HG03196 (cell line): ENCODE measurements at regions not wholly inside any gene's neighbourhood (a gene's known extent, or its start where the extent isn't known, plus 50 kb on each side); places are given as distances from the start of the nearest gene placed in this dataset.

Experiments
- ATAC-seq: cut with Tn5 transposase; IDR thresholded peaks from one replicate; pipeline ENCODE4 v1.9.1; 2021; ENCODE audit not compliant: unreplicated experiment

GRCh38 chr17:79427621-79428539 is 183.0 kb downstream of the RBFOX3 start:
- ATAC-seq, result no peak

DNA sequence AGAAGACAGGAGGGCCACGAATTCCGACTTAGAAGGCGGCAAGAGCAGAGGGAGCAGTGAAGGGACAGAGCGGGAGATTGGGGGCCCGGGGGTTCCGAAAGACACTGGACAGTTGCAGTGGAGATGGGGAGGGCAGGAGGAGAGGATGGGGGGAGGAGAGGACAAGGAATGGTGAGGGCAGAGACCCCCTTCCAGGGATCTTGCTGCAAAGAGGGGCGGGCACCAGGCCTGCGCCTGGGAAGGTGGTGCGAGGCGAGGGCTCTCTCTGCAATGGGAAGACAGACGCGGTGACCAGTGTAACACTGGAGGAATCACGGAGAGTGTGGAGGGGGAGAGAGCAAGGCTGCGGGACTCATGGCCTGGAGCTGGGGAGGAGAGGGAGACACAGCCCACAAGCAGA is 185.2 kb downstream of the RBFOX3 start:
- ATAC-seq, result no peak

DNA sequence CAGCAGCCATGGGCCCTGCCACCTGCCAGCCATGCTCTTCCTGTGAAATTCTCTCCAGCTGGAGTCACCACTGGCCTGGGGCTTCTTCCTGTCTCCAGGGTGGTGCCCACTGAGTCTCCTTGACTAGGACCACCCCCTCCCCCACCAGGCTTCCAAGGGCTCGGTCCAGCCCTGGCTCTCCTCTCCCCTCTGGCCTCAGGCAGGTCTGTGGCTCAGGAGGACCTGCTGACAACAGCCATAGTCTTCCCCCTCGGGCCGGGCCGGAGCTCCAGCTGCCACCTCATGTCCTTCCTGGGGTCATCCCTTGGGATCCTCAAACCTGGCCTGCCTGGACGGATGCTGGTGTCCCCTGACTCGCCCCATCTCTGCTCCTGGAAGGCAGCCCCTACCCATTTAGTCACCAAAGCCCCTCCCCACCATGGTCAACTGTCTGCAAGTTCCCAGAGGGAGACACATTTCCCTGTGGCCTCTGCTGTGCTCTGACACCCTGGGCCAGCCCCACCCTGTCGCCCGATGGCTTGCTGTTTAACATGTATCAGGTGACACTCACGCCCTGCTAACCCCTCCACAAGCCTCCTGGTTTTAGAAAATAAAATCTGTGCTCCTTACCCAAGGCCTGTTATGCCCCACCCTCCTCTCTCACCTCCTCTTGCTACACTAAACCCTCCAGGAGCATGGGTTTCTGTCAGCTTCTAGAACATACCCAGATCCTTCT is 186.2 kb downstream of the RBFOX3 start:
- no peak for ATAC-seq

DNA sequence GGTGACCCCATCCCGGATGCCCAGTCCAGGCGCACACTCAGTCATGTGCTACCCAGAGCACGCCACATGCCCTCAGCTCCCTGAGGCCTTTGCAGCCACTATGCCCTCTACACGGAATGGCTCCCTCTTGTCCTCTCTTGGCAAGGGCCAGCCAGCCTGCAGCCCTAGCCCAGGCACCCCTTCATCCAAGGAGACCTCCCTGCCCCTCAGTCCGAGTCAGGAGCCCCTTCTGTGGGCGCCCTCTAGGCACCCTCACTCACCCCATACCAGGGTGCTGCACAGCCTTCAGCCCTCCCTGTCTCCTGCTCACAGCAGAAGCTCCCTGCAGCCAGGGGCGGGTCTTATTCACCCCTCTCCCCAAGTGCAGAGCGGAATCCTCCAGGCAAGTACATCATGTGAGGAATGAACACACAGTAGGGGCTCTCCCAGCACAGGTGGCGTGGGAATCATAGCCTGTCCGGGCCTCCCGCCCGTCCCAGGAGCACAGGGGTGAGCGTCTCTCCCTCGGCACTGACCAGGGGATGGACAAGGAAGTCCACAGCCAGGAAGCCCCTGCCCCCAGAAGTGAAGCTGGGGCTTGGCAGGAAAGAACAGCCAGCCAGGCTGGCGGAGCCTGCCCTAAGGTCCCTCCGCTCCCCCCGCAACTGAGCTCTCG is 186.9 kb downstream of the RBFOX3 start:
- no peak for ATAC-seq

GRCh38 chr17:79422236-79422635 is 188.6 kb downstream of the RBFOX3 start:
- ATAC-seq, result no peak

DNA sequence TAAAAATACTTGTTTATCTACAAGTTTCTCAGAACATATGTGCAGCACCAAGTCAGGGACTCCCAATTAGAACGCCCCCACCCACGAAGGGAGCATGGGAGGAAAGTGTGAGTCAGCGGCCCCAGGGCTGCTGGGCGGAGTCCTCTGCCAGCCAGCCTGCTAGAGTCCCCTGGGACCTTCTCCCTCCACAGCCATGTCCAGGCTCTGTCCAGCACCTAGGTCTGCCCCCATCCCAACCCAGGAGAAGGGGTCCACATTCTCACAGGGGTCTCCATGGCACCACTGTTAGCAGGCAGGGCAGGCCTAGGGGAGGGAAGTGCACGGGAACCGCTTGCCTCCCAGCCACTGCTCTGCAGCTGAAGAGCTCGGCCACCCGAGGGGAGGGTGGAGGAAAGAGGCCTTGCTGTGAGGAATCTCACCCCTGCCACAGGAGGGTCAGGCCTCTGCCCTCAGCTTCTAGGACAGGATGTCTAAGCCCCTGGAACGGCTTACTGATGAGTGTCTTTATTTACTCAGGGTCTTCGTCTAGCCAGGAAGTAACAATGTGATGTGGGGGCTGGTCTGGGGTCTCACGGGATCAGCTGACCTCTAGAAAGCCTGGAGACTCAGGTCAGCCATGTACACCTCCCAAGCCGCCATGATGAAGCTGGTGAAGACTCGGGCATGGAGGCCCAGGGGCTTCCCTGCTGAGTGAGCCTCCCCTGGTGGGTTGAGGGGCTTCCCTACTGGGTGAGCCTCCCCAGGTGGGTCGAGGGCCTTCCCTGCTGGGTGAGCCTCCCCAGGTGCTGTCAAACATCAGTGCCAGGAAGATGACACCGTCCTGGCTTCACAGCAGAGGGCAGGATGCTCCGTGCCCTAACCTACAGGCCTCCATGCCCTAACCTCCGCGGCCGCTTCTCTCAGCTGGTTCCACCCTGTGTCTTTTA is 190.3 kb downstream of the RBFOX3 start:
- ATAC-seq, result no peak

DNA sequence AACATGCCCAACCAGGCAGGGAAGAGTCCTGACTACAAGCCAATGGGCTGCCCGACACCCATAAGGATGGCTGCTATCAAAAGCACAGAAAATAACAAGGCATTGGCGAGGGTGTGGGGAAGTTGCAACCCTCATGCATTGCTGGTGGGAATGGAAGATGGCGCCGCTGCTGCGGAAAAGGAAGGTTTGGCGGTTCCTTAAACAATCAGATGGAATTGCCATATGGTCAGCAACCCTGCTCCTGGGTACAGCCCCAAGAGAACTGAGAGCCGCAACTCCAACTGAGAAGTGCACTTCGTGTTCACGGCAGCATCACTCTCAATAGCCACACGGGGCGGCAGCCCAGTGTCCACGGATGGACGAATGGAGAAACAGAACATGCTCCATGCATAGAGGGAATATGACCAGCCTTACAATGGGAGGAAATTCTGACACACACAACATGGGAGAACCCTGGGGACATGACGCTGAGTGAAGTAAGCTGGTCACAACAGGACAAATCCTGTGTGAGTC is 193.3 kb downstream of the RBFOX3 start:
- ATAC-seq, result no peak

GRCh38 chr17:79415909-79416308 is 194.9 kb downstream of the RBFOX3 start:
- no peak for ATAC-seq

DNA sequence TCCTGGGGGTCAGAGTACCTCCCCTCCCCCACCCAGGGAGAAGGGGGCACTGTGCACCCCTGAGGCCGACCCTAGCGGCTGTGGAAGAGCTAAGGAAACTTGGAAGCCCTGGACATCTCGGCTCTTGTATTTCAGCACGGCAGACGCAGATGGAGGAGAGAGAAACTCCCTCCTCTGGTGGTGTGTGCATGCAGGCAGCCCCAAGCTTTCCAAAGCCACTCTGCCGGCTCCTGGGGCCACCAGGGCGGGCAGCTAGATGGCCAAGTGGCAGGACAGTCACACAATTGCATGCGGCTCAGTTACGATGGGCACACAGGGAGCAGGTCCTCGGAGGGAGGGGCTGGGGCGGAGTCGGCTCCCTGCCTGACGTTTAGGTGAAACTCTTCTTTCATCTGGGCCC is 195.5 kb downstream of the RBFOX3 start:
- no peak for ATAC-seq

DNA sequence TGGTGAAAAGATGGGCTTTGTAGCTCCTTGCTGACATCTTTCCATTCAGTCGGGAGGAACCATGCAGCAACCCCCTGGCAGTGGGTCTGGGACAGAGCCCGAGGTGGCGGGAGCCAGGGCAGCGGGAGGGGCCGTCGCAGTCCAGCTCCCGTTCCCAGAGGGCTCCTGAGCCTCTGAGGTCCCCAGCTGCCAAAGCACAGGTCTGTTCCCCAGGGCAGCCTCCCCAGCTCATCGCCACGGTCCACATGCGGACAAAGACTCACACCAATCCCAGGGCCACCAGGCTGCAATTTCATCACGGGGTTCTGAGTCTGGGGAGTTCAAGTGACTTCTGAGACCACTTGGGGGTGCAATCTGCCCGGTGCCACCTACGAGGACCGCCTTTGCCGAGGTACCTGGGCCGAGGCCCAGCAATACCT is 196.0 kb downstream of the RBFOX3 start:
- ATAC-seq, result no peak

GRCh38 chr17:79414063-79414792 is 196.6 kb downstream of the RBFOX3 start:
- no peak for ATAC-seq

- ATAC-seq, result no peak
Observed at GRCh38 chr17:79413611-79414010, 197.2 kb downstream of the RBFOX3 start.

GRCh38 chr17:79412886-79413390 is 197.9 kb downstream of the RBFOX3 start:
- no peak for ATAC-seq

DNA sequence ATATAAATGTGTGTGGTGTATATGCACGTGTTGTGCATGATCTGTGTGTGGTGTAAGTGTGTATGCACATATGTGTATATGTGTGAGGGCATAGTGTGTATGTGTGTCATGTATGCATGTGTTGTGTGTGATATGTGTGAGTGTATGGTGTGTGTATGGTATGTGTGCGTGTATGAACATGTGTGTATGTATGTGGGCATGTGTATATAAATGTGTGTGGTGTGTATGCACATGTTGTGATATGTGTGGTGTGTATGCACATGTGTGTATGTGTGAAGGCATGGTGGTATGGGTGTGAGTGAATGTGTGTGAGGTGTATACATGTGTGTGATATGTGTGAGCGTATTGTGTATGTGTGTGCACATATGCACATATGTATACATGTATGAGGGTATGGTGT is 198.7 kb downstream of the RBFOX3 start:
- no peak for ATAC-seq

DNA sequence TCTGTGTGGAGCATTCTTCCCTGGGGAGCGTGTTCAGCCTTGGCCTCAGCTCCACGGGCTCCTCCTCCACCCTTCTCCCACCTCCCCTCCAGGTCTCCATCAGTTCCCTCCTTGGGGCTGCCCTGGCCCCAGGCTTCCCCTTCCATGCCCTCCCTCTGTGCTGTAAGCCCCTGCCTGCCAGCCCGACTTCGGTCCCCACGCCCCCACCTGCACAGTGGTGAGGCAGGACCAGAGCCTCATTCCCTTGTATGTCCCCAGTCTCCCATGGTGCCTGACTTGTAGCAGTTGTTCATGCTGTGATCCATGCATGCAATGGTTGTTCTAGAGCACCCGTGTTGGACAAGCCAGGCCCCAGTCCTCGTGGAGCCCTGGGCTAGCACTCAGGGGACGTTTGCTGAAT is 199.4 kb downstream of the RBFOX3 start:
- no peak for ATAC-seq

- no peak for ATAC-seq
Observed at GRCh38 chr17:79410681-79411080, 200.2 kb downstream of the RBFOX3 start.

DNA sequence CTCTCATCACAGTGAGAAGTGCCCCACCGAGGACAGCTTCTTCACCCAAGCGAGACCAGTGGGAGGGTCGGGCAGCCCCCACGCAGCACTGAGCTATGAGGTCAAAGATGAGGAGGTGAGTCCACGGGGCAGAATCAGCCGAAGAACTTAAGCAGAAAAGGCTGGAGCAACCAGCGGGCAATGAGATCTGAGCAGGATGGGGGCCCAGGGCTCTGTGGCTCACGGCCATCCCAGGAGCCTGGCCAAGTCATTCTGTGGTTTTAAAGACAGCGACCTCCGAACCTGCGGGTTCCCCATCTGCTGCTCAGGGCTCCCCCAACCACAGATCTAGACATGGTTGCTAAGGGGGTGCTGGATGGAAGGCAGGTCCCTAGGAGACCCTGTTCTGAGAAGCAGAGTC is 202.6 kb downstream of the RBFOX3 start:
- no peak for ATAC-seq

DNA sequence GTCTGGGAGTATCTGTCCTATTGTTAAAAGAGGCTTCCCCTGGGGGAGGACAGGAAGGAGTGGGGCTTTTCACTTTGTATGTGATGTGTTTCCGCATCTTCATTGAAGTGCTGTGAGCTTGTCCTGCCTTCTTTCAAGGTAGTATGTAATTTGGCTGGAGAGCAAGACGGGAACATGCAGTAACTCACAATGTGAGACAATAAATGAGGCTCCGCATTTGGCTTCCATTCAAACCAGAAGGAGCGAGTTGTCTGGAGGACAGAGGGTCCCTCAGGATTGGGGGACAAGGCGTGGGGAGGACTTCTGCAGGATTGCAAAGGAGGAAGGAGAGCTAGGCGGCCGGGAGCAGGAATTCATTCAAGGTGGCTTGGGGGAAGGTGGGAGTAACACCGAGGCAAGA is 203.5 kb downstream of the RBFOX3 start:
- no peak for ATAC-seq

DNA sequence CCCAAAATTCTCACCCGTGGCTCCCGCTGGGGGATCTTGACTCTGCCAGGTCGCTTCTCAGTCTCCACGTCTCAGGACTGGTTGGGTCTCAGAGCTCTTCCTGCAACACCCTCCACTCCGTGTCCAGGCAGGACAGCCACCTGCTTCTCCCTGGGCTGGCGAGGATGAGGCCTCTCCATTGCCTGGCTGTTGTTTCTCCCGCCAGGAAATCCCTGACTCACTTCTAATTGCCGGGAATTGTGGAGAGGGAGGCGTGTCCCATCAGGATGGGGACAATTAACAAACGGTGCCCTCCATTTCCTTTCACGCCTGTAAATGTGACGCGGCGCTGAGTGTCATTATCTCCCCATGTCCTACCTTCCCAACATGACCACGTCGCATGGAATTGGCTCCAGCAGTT is 204.5 kb downstream of the RBFOX3 start:
- no peak for ATAC-seq

DNA sequence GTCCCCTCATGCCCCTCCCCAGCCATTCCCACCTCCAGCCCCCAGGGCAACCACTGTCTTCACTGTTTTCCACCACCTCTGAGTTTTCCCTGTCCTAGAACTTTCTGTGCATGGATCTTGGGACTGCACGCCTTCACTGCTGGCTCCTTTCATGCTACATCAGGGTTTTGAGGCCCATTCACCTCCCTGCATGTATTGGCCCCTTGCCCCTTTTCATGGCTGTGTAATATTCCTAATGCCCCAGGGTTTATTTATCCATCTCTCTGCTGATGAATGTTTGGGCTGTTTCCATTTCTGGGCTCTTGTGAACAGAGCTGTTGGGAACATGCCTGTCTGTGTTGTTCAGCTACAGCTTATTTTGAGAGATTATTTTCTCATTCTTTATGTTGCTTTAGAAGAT is 205.0 kb downstream of the RBFOX3 start:
- ATAC-seq, result no peak
